NB4 (cell line): ENCODE measurements at regions not wholly inside any gene's neighbourhood (a gene's known extent, or its start where the extent isn't known, plus 50 kb on each side); places are given as distances from the start of the nearest gene placed in this dataset.
"Not testable (repeated sequence)": the region's sequence is repeated elsewhere in the genome, so short reads cannot be mapped to it uniquely, and the experiment has no call there.

Experiments
- DNase-seq: peaks from one replicate; pipeline ENCODE4 v3.0.0; 2010; ENCODE audit warnings: low read depth
- H3K4me3 ChIP-seq: one replicate; pipeline ENCODE4 v1.5.1; 2011; ENCODE audit warnings: mild to moderate bottlenecking, low read depth, low read length, moderate library complexity
- MAX ChIP-seq: IDR thresholded peaks from 2 replicates; pipeline ENCODE4 v1.6.1; 2011; ENCODE audit warnings: low read depth, low read length
- MYC ChIP-seq: IDR thresholded peaks from 2 replicates; pipeline ENCODE4 v1.6.1; 2011; ENCODE audit warnings: low read depth, low read length
- POLR2A ChIP-seq: IDR thresholded peaks from 2 replicates; pipeline ENCODE4 v1.6.1; 2011; ENCODE audit warnings: mild to moderate bottlenecking; ENCODE audit not compliant: insufficient read length; ENCODE audit errors: extremely low read depth
- TF ChIP-seq, protein P1 (sequence below): IDR thresholded peaks from one replicate; pipeline ENCODE4 v1.5.1; 2012; ENCODE audit warnings: low read depth, low read length

DNA sequence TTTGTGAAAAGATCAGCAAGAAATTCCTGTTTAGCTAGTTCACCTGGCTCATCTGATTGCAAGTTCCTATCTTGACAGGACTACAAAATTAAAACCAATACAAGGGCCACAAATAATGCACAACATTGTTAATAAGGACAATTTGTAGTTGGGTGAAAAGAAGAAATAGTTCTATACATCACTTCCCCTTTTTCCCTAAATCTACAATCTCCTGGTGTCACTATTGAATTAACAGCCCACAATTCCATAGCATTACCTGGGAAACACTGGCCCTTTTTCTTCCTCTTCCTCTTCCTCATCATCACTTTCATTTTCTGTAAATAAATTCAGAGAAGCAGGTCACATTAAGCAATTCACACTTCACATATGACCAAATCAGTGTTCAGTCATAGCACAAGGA is 366.9 kb downstream of the FAM72C start:
- TF ChIP-seq MYC: no peak
- no peak for TF ChIP-seq POLR2A
- no peak overlapping the region for H3K4me3 ChIP-seq
- DNase-seq: no peak

DNA sequence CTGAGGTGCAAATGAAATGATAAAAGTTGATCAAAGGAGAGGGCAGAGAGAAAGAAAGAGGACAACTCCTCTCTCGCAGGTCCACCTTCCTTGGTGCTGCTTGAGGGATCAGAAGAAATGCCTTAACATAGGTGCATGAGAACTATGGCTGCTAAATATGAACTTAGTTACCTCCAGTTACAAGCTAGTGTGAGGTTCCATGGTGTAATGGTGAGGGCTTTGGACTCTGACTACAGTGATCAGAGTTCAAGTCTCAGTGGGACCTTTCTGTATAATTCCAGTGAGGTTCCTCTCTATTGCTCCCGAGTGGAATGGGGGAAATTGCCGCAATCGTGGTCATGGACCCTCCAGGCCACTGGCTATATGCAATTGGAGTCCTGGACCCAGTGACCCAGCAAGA is 387.3 kb downstream of the FAM72C start:
- DNase-seq: peak; percentile 9
- TF ChIP-seq, protein P1, sequence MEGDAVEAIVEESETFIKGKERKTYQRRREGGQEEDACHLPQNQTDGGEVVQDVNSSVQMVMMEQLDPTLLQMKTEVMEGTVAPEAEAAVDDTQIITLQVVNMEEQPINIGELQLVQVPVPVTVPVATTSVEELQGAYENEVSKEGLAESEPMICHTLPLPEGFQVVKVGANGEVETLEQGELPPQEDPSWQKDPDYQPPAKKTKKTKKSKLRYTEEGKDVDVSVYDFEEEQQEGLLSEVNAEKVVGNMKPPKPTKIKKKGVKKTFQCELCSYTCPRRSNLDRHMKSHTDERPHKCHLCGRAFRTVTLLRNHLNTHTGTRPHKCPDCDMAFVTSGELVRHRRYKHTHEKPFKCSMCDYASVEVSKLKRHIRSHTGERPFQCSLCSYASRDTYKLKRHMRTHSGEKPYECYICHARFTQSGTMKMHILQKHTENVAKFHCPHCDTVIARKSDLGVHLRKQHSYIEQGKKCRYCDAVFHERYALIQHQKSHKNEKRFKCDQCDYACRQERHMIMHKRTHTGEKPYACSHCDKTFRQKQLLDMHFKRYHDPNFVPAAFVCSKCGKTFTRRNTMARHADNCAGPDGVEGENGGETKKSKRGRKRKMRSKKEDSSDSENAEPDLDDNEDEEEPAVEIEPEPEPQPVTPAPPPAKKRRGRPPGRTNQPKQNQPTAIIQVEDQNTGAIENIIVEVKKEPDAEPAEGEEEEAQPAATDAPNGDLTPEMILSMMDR: no peak
- H3K4me3 ChIP-seq: no peak overlapping the region

GRCh38 chr1:143574891-143575520 is 396.8 kb downstream of the FAM72C start:
- no peak for DNase-seq
- no peak overlapping the region for H3K4me3 ChIP-seq
- TF ChIP-seq POLR2A (no peak), MYC (no peak)
- TF ChIP-seq, protein P1: no peak

GRCh38 chr1:143572661-143573060 is 399.1 kb downstream of the FAM72C start:
- H3K4me3 ChIP-seq, DNase-seq: not testable (repeated sequence)

DNA sequence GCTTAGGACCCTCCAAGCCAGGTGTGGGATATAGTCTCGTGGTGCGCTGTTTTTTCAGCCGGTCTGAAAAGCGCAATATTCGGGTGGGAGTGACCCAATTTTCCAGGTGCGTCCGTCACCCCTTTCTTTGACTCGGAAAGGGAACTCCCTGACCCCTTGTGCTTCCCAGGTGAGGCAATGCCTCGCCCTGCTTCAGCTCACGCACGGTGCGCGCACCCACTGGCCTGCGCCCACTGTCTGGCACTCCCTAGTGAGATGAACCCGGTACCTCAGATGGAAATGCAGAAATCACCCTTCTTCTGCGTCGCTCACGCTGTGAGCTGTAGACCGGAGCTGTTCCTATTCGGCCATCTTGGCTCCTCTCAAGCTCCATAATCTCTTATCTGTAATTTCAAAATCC is 408.0 kb downstream of the FAM72C start:
- DNase-seq, H3K4me3 ChIP-seq: not testable (repeated sequence)

GRCh38 chr1:143553627-143554026 is 418.2 kb downstream of the FAM72C start:
- H3K4me3 ChIP-seq: no peak overlapping the region
- no peak for DNase-seq
- TF ChIP-seq, protein P1: no peak
- TF ChIP-seq MYC: no peak
- TF ChIP-seq POLR2A: no peak
- TF ChIP-seq MAX: no peak

DNA sequence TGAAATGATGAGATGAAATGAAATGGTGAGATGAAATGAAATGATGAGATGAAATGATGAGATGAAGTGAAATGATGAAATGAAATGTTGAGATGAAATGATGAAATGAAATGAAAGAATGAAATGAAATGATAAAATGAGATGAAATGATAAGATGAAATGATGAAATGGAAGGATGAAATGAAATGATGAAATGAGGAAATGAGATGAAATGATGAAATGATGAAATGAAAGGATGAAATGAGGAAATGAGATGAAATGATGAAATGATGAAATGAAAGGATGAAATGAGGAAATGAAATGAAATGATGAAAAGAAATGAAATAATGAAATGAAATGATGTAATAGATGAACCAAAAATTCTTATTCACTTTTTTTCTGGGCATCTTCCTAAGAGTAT is 467.1 kb downstream of the FAM72C start:
- not testable (repeated sequence) for H3K4me3 ChIP-seq, DNase-seq

DNA sequence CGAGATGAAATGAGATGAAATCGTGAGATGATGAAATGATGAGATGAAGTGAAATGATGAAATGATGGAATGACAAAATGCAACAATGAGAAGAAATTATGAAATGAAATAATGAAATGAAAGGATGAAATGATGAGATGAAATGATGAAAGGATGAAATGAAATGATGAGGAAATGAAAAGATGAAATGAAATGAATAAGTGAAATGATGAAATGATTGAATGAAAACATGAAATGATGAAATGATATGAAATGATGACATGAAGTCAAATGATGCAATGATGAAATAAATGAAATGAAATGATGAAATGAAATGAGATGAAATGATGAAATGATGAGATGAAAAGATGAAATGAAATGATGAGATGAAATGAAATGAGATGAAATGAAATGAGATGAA is 467.7 kb downstream of the FAM72C start:
- H3K4me3 ChIP-seq, DNase-seq: not testable (repeated sequence)

GRCh38 chr1:143503048-143503447 is 468.7 kb downstream of the FAM72C start:
- DNase-seq, H3K4me3 ChIP-seq: not testable (repeated sequence)

DNA sequence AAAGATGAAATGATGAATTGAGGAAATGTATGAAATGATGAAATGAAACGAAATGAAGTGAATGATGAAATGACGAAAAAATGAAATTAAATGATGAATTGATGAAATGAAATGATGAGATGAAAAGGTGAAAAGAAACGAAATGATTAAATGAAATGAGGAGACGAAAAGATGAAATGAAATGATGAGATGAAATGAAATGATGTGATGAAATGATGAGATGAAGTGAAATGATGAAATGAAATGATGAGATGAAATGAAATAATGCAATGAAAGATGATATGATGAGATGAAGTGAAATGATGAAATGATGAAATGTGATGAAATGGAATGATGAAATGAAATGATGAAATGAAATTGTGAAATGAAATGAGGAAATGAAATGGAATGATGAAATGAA is 469.7 kb downstream of the FAM72C start:
- DNase-seq, H3K4me3 ChIP-seq: not testable (repeated sequence)

DNA sequence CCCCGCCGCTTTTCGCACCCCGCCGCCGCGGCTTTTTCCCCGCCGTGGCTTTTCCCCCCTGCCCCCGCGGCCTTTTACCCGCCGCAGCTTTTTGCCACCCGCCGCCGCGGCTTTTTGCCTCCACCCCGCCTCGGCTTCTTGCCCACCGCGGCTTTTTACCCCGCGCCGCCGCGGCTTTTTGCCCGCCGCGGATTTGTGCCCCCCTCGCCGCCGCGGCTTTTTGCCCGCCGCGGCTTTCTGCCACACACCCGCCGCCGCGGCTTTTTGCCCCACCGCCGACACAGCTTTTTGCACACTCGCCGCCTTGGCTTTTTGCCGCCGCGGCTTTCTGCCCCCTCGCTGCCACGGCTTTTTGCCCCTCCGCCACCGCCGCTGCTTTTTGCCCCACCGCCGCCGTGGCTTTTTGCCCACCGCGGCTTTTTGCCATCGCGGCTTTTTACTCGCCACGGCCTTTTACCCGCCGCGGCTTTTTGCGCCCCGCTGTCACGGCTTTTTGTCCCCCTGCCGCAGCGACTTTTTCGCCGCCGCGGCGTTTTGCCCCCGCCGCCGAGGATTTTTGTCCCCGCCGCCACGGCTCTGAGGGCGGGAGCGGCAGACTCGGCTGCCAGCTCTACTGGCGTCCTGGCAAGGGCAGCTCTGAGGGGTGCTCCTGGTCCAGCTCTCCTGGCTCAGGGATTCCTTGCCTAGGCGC is 473.6 kb downstream of the FAM72C start:
- H3K4me3 ChIP-seq: not testable (repeated sequence)

More for the DNA sequence above, 473.6 kb downstream of the FAM72C start:
- DNase-seq: peak; percentile 5
